GM13977 (cell line): ENCODE measurements at regions not wholly inside any gene's neighbourhood (a gene's known extent, or its start where the extent isn't known, plus 50 kb on each side); places are given as distances from the start of the nearest gene placed in this dataset.

Experiments
- DNase-seq: peaks from one replicate; pipeline ENCODE4 v3.0.0; 2012; ENCODE audit warnings: low spot score
- in situ Hi-C: fragments of 300-500 bp; cut with MboI; formaldehyde crosslinking; loops from one replicate; pipeline ENCODE4 v1.12.0; 2022; ENCODE audit warnings: low sequenced_read_pairs, low pct_unique_long_range_greater_than_20kb, mixed read lengths, inconsistent platforms; ENCODE audit not compliant: unreplicated experiment
- TF ChIP-seq, protein P1 (sequence below): IDR thresholded peaks from 2 replicates; pipeline ENCODE4 v1.5.1; 2012; ENCODE audit warnings: mild to moderate bottlenecking, control low read depth; ENCODE audit not compliant: insufficient read depth; ENCODE audit errors: extremely low read depth, missing control alignments

DNA sequence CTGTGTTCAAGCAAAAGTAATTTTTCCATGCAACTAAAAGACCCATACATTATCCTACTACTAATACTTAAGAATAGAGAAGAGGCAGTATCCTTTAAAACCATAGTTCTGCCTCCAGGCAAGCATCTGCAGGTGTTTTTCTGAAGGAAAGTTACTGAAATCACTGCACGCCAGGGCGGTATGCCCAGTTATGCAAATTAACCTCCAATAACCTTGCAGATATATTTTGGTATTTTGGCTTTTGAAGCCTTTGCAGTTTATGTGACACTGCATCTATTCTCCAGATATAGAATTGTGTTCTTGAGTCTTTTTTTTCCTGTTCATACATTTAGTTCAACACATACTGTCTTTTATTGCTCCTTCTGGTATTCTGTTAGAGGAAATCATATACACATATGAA is 346.2 kb upstream of the PDGFD start:
- in situ Hi-C loops = no loop called here
- TF ChIP-seq, protein P1, sequence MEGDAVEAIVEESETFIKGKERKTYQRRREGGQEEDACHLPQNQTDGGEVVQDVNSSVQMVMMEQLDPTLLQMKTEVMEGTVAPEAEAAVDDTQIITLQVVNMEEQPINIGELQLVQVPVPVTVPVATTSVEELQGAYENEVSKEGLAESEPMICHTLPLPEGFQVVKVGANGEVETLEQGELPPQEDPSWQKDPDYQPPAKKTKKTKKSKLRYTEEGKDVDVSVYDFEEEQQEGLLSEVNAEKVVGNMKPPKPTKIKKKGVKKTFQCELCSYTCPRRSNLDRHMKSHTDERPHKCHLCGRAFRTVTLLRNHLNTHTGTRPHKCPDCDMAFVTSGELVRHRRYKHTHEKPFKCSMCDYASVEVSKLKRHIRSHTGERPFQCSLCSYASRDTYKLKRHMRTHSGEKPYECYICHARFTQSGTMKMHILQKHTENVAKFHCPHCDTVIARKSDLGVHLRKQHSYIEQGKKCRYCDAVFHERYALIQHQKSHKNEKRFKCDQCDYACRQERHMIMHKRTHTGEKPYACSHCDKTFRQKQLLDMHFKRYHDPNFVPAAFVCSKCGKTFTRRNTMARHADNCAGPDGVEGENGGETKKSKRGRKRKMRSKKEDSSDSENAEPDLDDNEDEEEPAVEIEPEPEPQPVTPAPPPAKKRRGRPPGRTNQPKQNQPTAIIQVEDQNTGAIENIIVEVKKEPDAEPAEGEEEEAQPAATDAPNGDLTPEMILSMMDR = no peak
- DNase-seq = no peak

DNA sequence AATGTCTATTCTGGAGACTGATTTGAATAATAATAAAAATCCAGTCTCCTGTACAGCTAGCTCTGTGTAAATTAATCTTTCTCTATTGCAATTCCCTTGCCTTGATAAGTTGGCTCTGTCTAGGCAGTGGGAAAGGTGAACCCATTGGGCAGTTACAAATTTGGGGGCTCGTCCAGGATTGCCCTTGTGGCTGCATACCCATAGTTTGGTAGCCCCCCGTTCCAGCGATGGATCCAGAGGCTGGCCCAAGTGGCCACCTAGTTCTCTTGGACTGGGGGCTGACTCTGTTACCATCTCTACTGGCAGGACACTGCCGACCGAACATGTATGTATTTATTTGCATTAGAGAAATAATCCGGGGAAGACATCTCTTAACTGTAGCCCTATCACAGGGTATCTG is 326.2 kb upstream of the PDGFD start:
- in situ Hi-C loops = no loop called here
- DNase-seq = no peak
- TF ChIP-seq, protein P1 = no peak

DNA sequence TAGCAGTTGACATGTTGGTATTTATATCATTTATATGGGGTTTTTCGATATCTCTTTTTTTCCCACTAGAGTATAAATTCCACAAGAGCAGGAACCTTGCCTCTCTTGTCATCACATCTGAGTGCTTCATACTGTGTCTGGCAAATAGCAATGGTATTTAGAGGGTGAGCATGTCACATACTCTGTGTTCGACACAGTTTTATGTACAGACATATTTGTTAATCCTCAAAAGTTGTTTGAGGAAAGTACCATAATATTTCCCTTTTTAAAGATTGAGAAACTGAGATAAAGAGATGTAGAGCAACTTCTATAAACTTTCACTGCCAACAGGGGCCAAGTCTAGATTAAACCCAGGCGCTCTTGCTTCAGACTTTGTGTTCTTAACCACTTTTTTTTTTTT is 324.6 kb upstream of the PDGFD start:
- DNase-seq = no peak
- TF ChIP-seq, protein P1 = no peak
- in situ Hi-C loops = no loop called here

DNA sequence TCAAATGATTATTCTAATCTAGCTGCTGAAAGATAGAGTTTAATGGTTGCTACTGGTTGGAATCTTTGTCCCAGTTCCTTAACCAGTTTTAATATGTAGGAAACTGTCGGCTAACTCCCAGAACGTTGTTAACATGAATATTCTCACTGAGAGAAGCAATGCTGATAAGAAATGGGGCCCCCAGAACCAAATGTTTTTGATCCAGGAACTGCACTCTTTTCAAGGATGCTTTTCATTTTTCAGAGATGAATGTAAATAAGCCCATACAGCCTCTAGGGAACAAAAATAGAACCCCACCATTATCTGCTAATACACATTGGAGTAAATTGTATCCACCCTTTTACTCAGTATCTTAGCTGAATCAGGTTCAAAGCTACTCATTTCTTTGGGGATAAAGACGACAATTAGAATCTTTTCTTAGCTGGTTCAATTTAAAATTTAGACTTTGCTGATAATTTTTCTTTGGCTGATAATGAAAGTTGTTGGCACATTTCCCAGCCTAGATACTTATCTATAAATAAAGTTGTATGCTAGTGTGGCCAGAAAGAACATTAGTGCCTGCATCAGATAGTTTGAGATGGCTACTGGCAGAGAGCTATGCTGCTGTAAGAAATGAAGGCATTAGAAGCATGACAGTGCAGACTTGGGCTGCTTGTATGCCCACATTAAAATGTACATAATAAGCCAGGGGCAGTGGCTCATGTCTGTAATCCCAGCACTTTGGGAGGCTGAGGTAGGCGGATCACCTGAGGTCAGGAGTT is 323.3 kb upstream of the PDGFD start:
- DNase-seq = no peak
- TF ChIP-seq, protein P1 = no peak
- in situ Hi-C loops = no loop called here

DNA sequence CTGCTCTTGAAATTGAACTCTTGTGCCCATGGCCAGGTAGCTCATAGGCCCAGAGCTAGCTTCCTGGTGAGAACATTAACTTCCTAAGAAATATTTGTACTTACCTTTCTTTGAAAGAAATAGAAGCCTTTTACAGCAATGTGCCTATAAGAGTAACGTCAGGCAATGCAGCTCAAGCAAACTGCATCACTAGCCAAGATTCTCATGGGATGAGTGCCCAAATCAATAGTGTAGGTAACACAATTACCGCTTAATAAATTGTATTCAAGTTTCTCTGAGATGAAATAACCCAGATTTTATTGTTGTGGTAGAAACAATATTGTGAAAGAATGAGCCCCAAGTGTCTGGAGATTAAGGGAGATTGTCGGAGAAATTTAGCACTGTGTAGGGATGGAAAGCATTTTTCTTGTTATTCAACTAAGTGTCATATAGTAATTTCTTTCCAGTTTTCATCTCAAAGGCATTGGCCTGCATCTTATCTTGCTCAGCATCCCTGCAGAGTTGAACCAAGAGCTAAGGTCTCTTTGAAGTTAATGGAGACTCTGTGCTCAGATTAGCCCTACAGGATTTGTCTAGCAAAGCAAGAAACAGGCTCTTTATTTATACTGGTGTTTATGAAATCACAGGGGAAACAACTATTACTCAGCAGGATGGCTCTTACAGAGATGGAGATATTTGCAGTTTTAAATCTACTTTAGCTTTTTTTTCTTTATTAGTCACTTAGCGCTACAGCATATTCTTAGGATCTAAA is 321.0 kb upstream of the PDGFD start:
- in situ Hi-C loops = no loop called here
- TF ChIP-seq, protein P1 = no peak
- DNase-seq = no peak

DNA sequence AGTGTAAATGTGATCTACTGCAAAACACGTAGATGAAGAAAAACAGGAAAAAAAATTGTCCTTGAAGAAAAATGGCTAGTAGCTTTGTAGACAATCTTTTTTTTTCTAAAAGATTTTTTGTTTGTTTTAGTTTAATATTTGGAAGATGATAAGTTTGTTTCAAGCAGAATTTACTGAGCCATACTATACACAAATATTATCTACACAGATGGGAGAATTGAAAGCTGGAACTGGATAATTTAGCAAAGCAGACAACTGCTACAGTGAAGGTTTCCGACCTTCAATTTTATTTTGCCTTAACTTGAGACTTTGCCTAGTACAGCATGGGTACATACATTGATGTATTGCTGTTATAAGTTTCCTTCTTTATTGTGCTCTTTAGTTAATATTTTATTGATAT is 313.0 kb upstream of the PDGFD start:
- TF ChIP-seq, protein P1 = no peak
- in situ Hi-C loops = no loop called here
- no peak for DNase-seq
